MM.1S (cell line): ENCODE measurements at regions not wholly inside any gene's neighbourhood (a gene's known extent, or its start where the extent isn't known, plus 50 kb on each side); places are given as distances from the start of the nearest gene placed in this dataset.
"Not testable (repeated sequence)": the region's sequence is repeated elsewhere in the genome, so short reads cannot be mapped to it uniquely, and the experiment has no call there.

Source experiments
- DNase-seq: peaks from one replicate; pipeline ENCODE4 v3.0.0-alpha.2; 2015
- H2AFZ ChIP-seq: fragments of 300-600 bp; sonication (generic); 2 replicates; pipeline ENCODE4 v1.6.0; 2016; ENCODE audit warnings: antibody characterized with exemption, low read length
- H3F3A ChIP-seq: fragments of 300-600 bp; sonication (generic); 2 replicates; pipeline ENCODE4 v1.6.1; 2016; ENCODE audit warnings: mild to moderate bottlenecking, antibody characterized with exemption, low read length, moderate library complexity, mixed read lengths; ENCODE audit not compliant: insufficient read depth
- H3K27ac ChIP-seq: fragments of 300-600 bp; sonication (generic); 2 replicates; pipeline ENCODE4 v1.5.1; 2016; ENCODE audit warnings: mild to moderate bottlenecking, low read length
- H3K27me3 ChIP-seq: fragments of 300-600 bp; sonication (generic); replicated peaks from 2 replicates; pipeline ENCODE4 v1.6.0; 2016; ENCODE audit warnings: low read length; ENCODE audit not compliant: insufficient read depth
- H3K36me3 ChIP-seq: fragments of 300-600 bp; sonication (generic); replicated peaks from 2 replicates; pipeline ENCODE4 v1.6.1; 2016; ENCODE audit warnings: mild to moderate bottlenecking, low read length, mixed read lengths; ENCODE audit not compliant: insufficient read depth
- H3K4me1 ChIP-seq: fragments of 300-600 bp; sonication (generic); 2 replicates; pipeline ENCODE4 v1.6.1; 2016; ENCODE audit warnings: low read length, mixed read lengths
- H3K4me2 ChIP-seq: fragments of 300-600 bp; sonication (generic); 2 replicates; pipeline ENCODE4 v1.6.0; 2016; ENCODE audit warnings: low read depth, low read length
- H3K4me3 ChIP-seq: fragments of 300-600 bp; sonication (generic); 2 replicates; pipeline ENCODE4 v1.5.1; 2016; ENCODE audit warnings: low read length, mixed read lengths
- H3K79me2 ChIP-seq: fragments of 300-600 bp; sonication (generic); 2 replicates; pipeline ENCODE4 v1.6.1; 2016; ENCODE audit warnings: mixed run types, low read length, mixed read lengths
- H3K9ac ChIP-seq: fragments of 300-600 bp; sonication (generic); 2 replicates; pipeline ENCODE4 v1.6.1; 2016; ENCODE audit warnings: low read length, mixed read lengths
- H3K9me2 ChIP-seq: fragments of 300-600 bp; sonication (generic); replicated peaks from 2 replicates; pipeline ENCODE4 v1.6.1; 2016; ENCODE audit warnings: mild to moderate bottlenecking, low read length, mixed read lengths; ENCODE audit not compliant: insufficient read depth
- H3K9me3 ChIP-seq: fragments of 300-600 bp; sonication (generic); replicated peaks from 2 replicates; pipeline ENCODE4 v1.6.1; 2016; ENCODE audit warnings: mild to moderate bottlenecking, low read length, mixed read lengths; ENCODE audit not compliant: insufficient read depth
- H4K20me1 ChIP-seq: fragments of 300-600 bp; sonication (generic); 2 replicates; pipeline ENCODE4 v1.6.1; 2016; ENCODE audit warnings: mild to moderate bottlenecking, low read length, moderate library complexity, mixed read lengths; ENCODE audit not compliant: insufficient read depth
- CTCF ChIP-seq: fragments of 300-600 bp; sonication (generic); IDR thresholded peaks from 2 replicates; pipeline ENCODE4 v1.5.1; 2016; ENCODE audit warnings: antibody characterized with exemption, low read length, mixed read lengths
- EZH2 ChIP-seq: fragments of 300-600 bp; sonication (generic); optimal IDR thresholded peaks from 2 replicates; pipeline ENCODE3; 2017; ENCODE audit warnings: low read depth, mild to moderate bottlenecking, antibody characterized with exemption, low read length, mixed read lengths
- EZH2phosphoT487 ChIP-seq: fragments of 300-600 bp; sonication (generic); IDR thresholded peaks from 2 replicates; pipeline ENCODE4 v1.6.1; 2018; ENCODE audit warnings: antibody characterized with exemption, low read length

GRCh38 chr15:26032162-26032846 lies 169.2 kb upstream of the ATP10A start:
- Histone ChIP-seq H3K36me3 (no peaks in the 10 kb centered on the region), H3K4me1 (no peaks in the 10 kb centered on the region), H3K79me2 (no peaks in the 10 kb centered on the region), H3K9me2 (no peaks in the 10 kb centered on the region), H3K4me2 (no peak overlapping the region), H3K27me3 (no peaks in the 10 kb centered on the region), H3K4me3 (no peak overlapping the region), H3K27ac (no peak overlapping the region), H3K9ac (no peak overlapping the region), H2AFZ (no peak overlapping the region), H3F3A (no peaks in the 10 kb centered on the region), H3K9me3 (no peaks in the 10 kb centered on the region), H4K20me1 (no peaks in the 10 kb centered on the region)
- TF ChIP-seq CTCF (no peak), EZH2 (no peak), EZH2phosphoT487 (no peak)
- no peak for DNase-seq

- H3K4me1 ChIP-seq, H3F3A ChIP-seq, H3K27me3 ChIP-seq, H3K79me2 ChIP-seq, H2AFZ ChIP-seq, H4K20me1 ChIP-seq, H3K9me2 ChIP-seq, DNase-seq, H3K4me2 ChIP-seq, H3K27ac ChIP-seq, H3K9ac ChIP-seq, H3K4me3 ChIP-seq, H3K9me3 ChIP-seq, H3K36me3 ChIP-seq: not testable (repeated sequence)
Measured at GRCh38 chr15:26029586-26029985, 166.5 kb upstream of the ATP10A start.

GRCh38 chr15:26029146-26029545 lies 166.0 kb upstream of the ATP10A start:
- Histone ChIP-seq H3K9ac (no peak overlapping the region), H3K9me2 (no peaks in the 10 kb centered on the region), H3K27me3 (no peaks in the 10 kb centered on the region), H3K4me2 (no peak overlapping the region), H3F3A (no peaks in the 10 kb centered on the region), H2AFZ (no peak overlapping the region), H3K4me1 (no peaks in the 10 kb centered on the region), H3K4me3 (no peak overlapping the region), H3K27ac (no peak overlapping the region), H4K20me1 (no peaks in the 10 kb centered on the region), H3K9me3 (no peaks in the 10 kb centered on the region), H3K79me2 (no peaks in the 10 kb centered on the region), H3K36me3 (no peaks in the 10 kb centered on the region)
- DNase-seq = no peak
- no peak for TF ChIP-seq EZH2
- no peak for TF ChIP-seq EZH2phosphoT487
- TF ChIP-seq CTCF = no peak

- H3K9me3 ChIP-seq = no peaks in the 10 kb centered on the region
- H4K20me1 ChIP-seq = no peaks in the 10 kb centered on the region
- H3K9ac ChIP-seq = no peak overlapping the region
- no peak overlapping the region for H3K4me3 ChIP-seq
- H3K27ac ChIP-seq = no peak overlapping the region
- H3F3A ChIP-seq = no peaks in the 10 kb centered on the region
- no peaks in the 10 kb centered on the region for H3K36me3 ChIP-seq
- H3K27me3 ChIP-seq = no peaks in the 10 kb centered on the region
- DNase-seq = no peak
- TF ChIP-seq EZH2 (no peak), EZH2phosphoT487 (no peak), CTCF (no peak)
- H3K9me2 ChIP-seq = no peaks in the 10 kb centered on the region
- H3K79me2 ChIP-seq = no peaks in the 10 kb centered on the region
- H2AFZ ChIP-seq = no peak overlapping the region
- H3K4me2 ChIP-seq = no peak overlapping the region
- no peaks in the 10 kb centered on the region for H3K4me1 ChIP-seq
Measured at GRCh38 chr15:26028086-26028740, 165.1 kb upstream of the ATP10A start.

GRCh38 chr15:26026671-26027070 lies 163.5 kb upstream of the ATP10A start:
- not testable (repeated sequence) for H3K4me1 ChIP-seq, H2AFZ ChIP-seq, H3K9me2 ChIP-seq, H3K27ac ChIP-seq, DNase-seq, H3K27me3 ChIP-seq, H3K4me2 ChIP-seq, H3K4me3 ChIP-seq, H3K9me3 ChIP-seq, H3K79me2 ChIP-seq, H3F3A ChIP-seq, H3K36me3 ChIP-seq, H3K9ac ChIP-seq, H4K20me1 ChIP-seq
